Activated T-cell treated with anti-CD3 and anti-CD28 coated beads, Interleukin-2, amount 50 U/mL, for 48 hours (primary cell): ENCODE measurements at regions not wholly inside any gene's neighbourhood (a gene's known extent, or its start where the extent isn't known, plus 50 kb on each side); places are given as distances from the start of the nearest gene placed in this dataset.

Experiments
- DNase-seq, 2 experiments: peaks; one replicate each; pipeline ENCODE4 v3.0.0-alpha.2; 2020

DNA sequence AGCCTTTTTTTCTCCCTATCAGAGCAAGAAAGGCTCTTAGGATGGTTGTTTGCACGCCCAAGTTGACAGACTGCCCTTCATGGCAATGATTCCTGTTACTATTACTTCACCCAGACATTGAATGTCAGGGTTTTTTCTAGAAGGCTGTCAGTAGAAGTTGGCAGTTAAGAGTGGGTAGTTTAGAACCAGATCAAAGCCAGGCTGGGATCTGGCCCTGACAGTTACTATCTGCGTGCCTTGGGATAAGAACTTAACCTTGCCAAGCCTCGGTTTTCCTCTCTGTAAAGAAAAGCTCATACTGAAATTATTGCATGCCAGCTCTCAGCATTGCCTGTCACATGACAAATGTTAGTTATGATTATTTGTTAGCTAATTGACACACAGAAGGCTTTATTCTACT, 58.7 kb upstream of the PPP2R5A start:
- no peak for DNase-seq

DNA sequence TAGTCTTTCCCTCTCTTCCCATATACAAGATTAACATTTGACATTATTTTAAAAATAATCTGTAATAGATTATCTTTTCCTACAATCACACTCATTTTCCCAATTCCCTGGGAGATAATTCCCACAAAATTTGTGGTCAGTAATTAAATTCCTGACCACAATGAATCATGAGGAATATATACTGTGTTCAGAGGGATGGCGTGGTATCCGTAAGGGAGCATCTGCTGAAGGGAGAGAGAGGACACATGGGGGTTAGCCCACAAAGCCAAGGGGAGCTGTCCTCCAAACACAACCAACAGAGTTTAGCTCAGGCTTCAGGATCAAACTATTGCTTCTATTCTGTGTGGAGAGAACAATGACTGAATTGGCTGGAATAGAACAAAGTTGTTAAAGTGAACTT, 57.1 kb upstream of the PPP2R5A start:
- no peak for DNase-seq

DNA sequence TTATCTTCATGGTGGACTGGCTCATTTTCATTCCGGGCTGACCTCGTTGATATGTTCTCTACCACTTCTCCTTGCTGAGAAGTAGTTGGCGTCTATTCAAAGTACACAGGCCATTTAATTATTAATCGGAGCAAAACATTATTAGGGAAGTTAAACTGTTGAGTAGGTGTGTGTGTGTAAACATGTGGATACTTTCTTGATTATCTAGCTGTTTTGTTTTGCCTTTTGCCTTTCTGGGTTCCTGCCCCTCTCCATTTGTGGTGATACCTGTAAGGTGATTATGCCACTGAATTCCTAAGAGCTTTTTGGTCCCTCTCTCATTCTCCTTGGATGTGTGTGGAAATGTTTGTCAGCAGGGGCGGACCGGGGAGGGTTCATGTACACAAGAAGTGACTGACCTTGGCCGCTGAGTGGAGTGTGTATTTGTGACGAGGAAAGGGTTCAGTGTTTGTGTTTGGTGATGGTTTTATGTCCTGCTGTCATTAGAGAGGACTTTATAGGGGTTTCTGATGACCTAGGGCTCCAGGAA, 56.6 kb upstream of the PPP2R5A start:
- no peak for DNase-seq

DNA sequence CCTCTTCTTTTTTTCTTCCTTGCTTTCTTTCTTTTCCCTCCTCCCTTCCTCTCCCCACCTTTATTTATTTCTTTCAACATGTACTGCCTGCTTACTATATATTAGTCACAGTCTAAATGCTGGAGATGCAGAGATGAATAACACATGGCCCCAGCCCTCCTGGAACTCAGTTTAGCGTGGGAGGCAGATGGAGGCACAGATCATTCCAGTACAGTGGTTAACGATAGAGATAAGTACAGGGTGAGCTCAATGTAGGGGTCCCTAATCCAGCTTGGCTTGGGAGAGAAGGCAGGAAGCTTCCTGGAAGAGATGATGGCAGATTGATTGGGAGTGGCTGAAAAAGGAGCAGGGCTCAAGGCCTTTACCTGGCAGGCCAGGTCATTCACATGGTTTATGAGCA, 55.6 kb upstream of the PPP2R5A start:
- no peak for DNase-seq

DNA sequence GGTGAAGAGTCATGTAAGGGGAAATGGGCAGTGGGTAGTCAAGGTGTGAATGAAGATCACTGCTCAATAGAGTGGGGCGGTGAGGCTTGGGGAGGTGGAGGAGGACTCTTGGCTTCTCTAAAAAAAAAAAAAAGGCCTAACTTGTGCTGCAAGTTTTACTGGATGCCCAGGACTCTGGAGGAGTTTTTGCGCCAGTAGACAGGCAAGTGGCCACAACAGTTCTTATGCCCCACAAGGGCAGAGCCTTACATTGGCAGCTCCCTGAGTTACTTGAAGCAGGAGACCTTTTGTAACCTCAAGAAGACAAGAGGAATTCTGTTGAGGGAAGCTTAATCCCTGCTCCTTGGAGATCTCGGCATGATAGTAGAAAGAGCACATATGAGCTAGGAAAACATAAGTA, 54.9 kb upstream of the PPP2R5A start:
- DNase-seq, result no peak

DNA sequence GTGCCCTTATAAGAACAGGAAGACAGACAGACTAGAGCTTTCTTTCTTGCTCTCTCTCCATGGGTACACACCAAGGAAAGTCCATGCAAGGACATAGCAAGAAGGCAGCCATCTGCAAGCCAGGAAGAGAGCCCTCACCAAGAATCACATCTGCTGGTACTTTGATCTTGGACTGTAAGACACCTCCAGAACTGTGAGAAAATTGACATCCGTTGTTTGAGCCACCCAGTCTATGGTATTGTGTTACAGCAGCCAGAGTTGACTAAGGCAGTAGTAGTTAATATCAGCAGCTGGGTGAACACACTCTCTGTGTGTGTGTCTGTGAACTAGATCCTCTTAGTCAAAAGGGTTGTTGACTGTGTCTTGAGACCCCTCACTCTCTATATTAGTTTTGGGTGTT, 53.8 kb upstream of the PPP2R5A start:
- DNase-seq, result no peak

DNA sequence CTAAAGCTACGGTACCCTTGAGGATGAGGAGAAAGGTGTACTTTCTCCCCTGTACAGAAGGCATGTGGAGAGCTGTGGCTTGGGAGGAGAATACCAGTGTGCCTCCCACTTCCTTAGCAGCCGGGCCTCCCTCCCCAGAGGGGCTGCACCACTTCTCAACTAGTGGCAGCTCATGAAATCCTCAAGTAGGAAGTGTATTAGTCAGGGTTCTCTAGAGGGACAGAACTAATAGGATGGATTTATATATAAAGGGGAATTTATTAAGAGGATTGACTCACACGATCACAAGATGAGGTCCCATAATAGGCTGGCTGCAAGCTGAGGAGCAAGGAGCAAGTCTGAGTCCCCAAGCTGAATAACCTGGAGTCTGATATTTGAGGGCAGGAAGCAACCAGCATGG, 53.1 kb upstream of the PPP2R5A start:
- no peak for DNase-seq

DNA sequence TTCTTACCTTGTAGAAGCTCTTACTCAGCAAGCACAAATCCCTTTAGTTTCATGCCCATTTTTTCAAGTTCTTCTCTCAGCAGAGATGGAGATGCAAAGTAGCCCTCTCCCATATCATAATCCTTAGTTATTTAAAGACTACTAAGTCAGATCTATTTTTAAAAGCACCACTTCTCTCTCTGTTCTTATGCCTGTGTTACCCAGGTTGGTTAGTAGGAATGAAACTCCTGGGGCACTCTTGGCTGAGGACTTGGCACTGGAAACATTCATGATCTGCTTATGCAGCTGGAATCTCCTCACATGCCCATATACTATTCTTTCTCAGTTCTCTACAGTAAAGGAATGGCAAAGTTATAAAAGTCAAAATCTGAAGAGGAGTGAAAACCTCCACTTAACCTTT, 51.9 kb upstream of the PPP2R5A start:
- no peak for DNase-seq

DNA sequence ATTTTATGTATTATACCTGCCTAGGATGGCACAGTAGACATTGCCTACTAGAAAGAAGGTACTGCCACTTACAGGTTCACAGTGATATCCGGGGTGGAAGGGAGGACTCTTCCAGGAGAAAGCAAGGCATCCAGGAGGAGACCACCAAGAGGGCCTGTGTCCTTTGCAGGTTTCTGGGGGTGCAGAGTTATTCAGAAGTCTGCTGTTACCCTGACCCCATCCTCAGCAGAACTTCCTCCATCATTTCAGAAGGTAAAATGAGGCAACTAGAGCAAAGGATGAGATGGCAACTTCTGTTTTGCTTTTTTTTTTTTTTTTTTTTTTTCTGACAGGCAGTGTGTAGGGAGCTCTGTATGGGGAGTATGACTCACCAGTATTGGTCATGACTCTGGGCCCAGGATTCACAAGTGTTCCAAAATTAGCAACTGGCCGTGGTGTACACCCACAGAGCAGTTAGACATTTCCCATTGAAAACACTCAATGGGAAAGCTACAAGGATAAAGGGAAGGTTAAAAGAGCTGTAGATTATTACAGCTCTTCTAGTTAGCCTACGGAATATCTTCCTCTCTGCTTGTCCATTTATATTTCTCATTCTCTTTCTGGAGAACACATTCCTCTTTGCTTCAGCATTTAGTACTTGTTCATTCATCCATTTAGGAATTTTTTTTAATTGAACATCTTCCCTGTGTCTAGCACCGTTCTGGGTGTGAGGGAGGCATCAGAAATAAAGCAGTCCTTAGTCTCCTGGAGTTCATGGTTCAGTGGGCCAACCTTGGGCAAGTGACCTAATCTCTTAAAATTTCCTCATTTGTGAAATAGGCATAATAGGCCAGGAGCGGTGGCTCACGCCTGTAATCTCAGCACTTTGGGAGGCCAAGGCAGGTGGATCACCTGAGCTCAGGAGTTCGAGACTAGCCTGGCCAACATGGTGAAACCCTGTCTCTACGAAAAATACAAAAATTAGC, 50.5 kb upstream of the PPP2R5A start:
- peak; percentile 35 to 38 for DNase-seq
